ENCODE measurements at regions not wholly inside any gene's neighbourhood (a gene's known extent, or its start where the extent isn't known, plus 50 kb on each side); places are given as distances from the start of the nearest gene placed in this dataset.

- DNase-seq = no peak
- CTCF ChIA-PET = interaction anchor here (1.2 kb wide), 1 partner anchor 120 kb away, joined by 3 read pairs; no protein-coding TSS in a partner anchor
- Mint-ChIP-seq H3K9me3 (peaks cover 5% of the 10 kb centered on the region), H3K27me3 (no peaks in the 10 kb centered on the region), H3K4me3 (no peak overlapping the region), H3K27ac (no peak overlapping the region), H3K4me1 (ENCODE audit: low read depth) (no peaks in the 10 kb centered on the region), H3K36me3 (no peaks in the 10 kb centered on the region)
- POLR2A ChIA-PET = no interaction called here
- intact Hi-C loops (cut with micrococcal nuclease) = no loop called here
Observed at GRCh38 chr6:44776344-44776743, 388.8 kb downstream of the CDC5L start.

- Mint-ChIP-seq H3K9me3 (peaks cover 5% of the 10 kb centered on the region), H3K36me3 (no peaks in the 10 kb centered on the region), H3K4me3 (no peak overlapping the region), H3K4me1 (ENCODE audit: low read depth) (no peaks in the 10 kb centered on the region), H3K27ac (no peak overlapping the region), H3K27me3 (no peaks in the 10 kb centered on the region)
- no peak for DNase-seq
- CTCF ChIA-PET = no interaction called here
- POLR2A ChIA-PET = no interaction called here
- intact Hi-C loops (cut with micrococcal nuclease) = no loop called here
Observed at GRCh38 chr6:44778513-44778912, 391.0 kb downstream of the CDC5L start.

Measured in activated CD4-positive, alpha-beta memory T cell treated with anti-CD3 and anti-CD28 coated beads for 36 hours (primary cell).